IMR-90 (cell line): ENCODE measurements at regions not wholly inside any gene's neighbourhood (a gene's known extent, or its start where the extent isn't known, plus 50 kb on each side); places are given as distances from the start of the nearest gene placed in this dataset.

Source experiments
- BHLHE40 ChIP-seq: fragments of 150-350 bp; IDR thresholded peaks from 2 replicates; pipeline ENCODE4 v1.6.1; 2016; ENCODE audit warnings: mild to moderate bottlenecking, low read depth, low read length
- CEBPB ChIP-seq: IDR thresholded peaks from 2 replicates; pipeline ENCODE4 v1.6.1; 2012; ENCODE audit warnings: low read depth, low read length, improper control_type of control experiment
- CTCF ChIP-seq: conservative IDR thresholded peaks from 2 replicates; pipeline ENCODE4 v1.5.1; 2012; ENCODE audit warnings: mild to moderate bottlenecking, low read depth, low read length, improper control_type of control experiment
- MAFK ChIP-seq: IDR thresholded peaks from 2 replicates; pipeline ENCODE4 v1.6.1; 2012; ENCODE audit warnings: low read depth, low read length, improper control_type of control experiment
- POLR2A ChIP-seq: IDR thresholded peaks from 2 replicates; pipeline ENCODE4 v1.6.1; 2012; ENCODE audit warnings: mild to moderate bottlenecking, low read depth, low read length
- RAD21 ChIP-seq: IDR thresholded peaks from 2 replicates; pipeline ENCODE4 v1.6.1; 2012; ENCODE audit warnings: low read length, improper control_type of control experiment
- RFX5 ChIP-seq: IDR thresholded peaks from 2 replicates; pipeline ENCODE4 v1.8.0; 2012; ENCODE audit warnings: low read depth, mild to moderate bottlenecking, low read length, moderate library complexity

- no peak for TF ChIP-seq CTCF
- TF ChIP-seq POLR2A: no peak
- TF ChIP-seq RFX5: no peak
- TF ChIP-seq BHLHE40: no peak
- TF ChIP-seq CEBPB: no peak
- no peak for TF ChIP-seq RAD21
- no peak for TF ChIP-seq MAFK
Measured at GRCh38 chr12:103207936-103208335, 250.5 kb downstream of the ASCL1 start.
